HCT116 (cell line): ENCODE measurements at regions not wholly inside any gene's neighbourhood (a gene's known extent, or its start where the extent isn't known, plus 50 kb on each side); places are given as distances from the start of the nearest gene placed in this dataset.

Source experiments
- ATAC-seq: fragments of 200-7000 bp; cut with Tn5 transposase; 2 replicates; pipeline ENCODE4 v1.9.1; 2020; ENCODE audit warnings: mild to moderate bottlenecking, moderate library complexity
- BruUV-seq: library from RNA; stranded (reverse); fragments of 400-500 nt; replicated peaks from 2 replicates; lab custom pipeline; 2021; lab: Mats Ljungman, UMichigan
- CTCF ChIA-PET: fragments of 300-600 bp; sonication (Branson Sonifier 250); formaldehyde crosslinking; loops from one replicate; lab custom pipeline; 2021; ENCODE audit warnings: antibody characterized with exemption; lab: Charles Lee
- POLR2A ChIA-PET: fragments of 300-600, 350-600 bp; sonication (Branson Sonifier 250); formaldehyde crosslinking; loops from one replicate; lab custom pipeline; 2021; ENCODE audit warnings: antibody characterized with exemption; lab: Charles Lee
- RAD21 ChIA-PET, 2 experiments: fragments of 300-600 bp; sonication (Branson Sonifier 250); formaldehyde crosslinking; loops; one replicate each; lab custom pipeline; 2023; ENCODE audit warnings: low total read pairs in 2 of 2; ENCODE audit not compliant: uncharacterized antibody in 2 of 2, unreplicated experiment in 2 of 2, low non-redundant PET in 1 of 2; lab: Charles Lee
- DNase-seq: peaks from one replicate; pipeline ENCODE4 v3.0.0-alpha.2; 2010; ENCODE audit warnings: low read depth, low spot score
- H2AFZ ChIP-seq: fragments of 200-600 bp; shearing (Covaris generic), sonication (generic); 2 replicates; pipeline ENCODE4 v1.6.1; 2017; ENCODE audit warnings: low read depth, mixed run types, mixed read lengths, antibody characterized with exemption, low read length; ENCODE audit not compliant: poor library complexity, severe bottlenecking
- H3K27ac ChIP-seq: 2 replicates; pipeline ENCODE4 v1.5.1; 2012; ENCODE audit warnings: low read depth, low read length
- H3K27me3 ChIP-seq: fragments of 200-600 bp; sonication (generic); 2 replicates; pipeline ENCODE4 v1.6.1; 2016; ENCODE audit warnings: mixed run types, low read length, mixed read lengths; ENCODE audit not compliant: insufficient read depth
- H3K36me3 ChIP-seq, 2 experiments: fragments of 200-500 bp in 1 of 2; fragments of 200-600 bp in 1 of 2; sonication (Bioruptor generic) in 1 of 2; sonication (generic) in 1 of 2; 2 replicates each; pipeline versions ENCODE4 v1.5.1 to v1.6.1; 2014 to 2016; ENCODE audit warnings: low read length in 2 of 2, inconsistent platforms in 1 of 2, mixed read lengths in 1 of 2, mixed run types in 1 of 2; ENCODE audit not compliant: insufficient read depth in 2 of 2, control insufficient read depth in 1 of 2
- H3K4me1 ChIP-seq, 2 experiments: fragments of 200-600 bp in 1 of 2; sonication (generic) in 1 of 2; 2 replicates each; pipeline versions ENCODE4 v1.5.1 to v1.6.1; 2012 to 2017; ENCODE audit warnings: low read length in 2 of 2, inconsistent platforms in 1 of 2, mild to moderate bottlenecking in 1 of 2, mixed read lengths in 1 of 2, mixed run types in 1 of 2, moderate library complexity in 1 of 2; ENCODE audit not compliant: insufficient read depth in 2 of 2, control insufficient read depth in 1 of 2
- H3K4me2 ChIP-seq: fragments of 200-600 bp; sonication (generic); 2 replicates; pipeline ENCODE4 v1.6.1; 2017; ENCODE audit warnings: mixed run types, low read length, mixed read lengths
- H3K4me3 ChIP-seq, 2 experiments: fragments of 200-600 bp in 1 of 2; sonication (generic) in 1 of 2; replicated peaks in 1 of 2; 2 replicates each; pipeline ENCODE4 v1.5.1; 2011 to 2016; ENCODE audit warnings: low read length in 2 of 2, control low read depth in 1 of 2, low read depth in 1 of 2, mild to moderate bottlenecking in 1 of 2, mixed read lengths in 1 of 2, mixed run types in 1 of 2
- H3K79me2 ChIP-seq: fragments of 200-600 bp; sonication (generic); 2 replicates; pipeline ENCODE4 v1.6.1; 2017; ENCODE audit warnings: mild to moderate bottlenecking, mixed run types, low read length, moderate library complexity, mixed read lengths; ENCODE audit not compliant: insufficient read depth
- H3K9ac ChIP-seq: fragments of 200-600 bp; sonication (generic); 2 replicates; pipeline ENCODE4 v1.6.1; 2016; ENCODE audit warnings: low read length, mixed read lengths
- H3K9me2 ChIP-seq: fragments of 200-600 bp; sonication (generic), shearing (Covaris generic); 2 replicates; pipeline ENCODE4 v1.6.1; 2017; ENCODE audit warnings: mixed run types, mild to moderate bottlenecking, moderate library complexity; ENCODE audit not compliant: insufficient read depth
- H3K9me3 ChIP-seq, 2 experiments: fragments of 200-500 bp in 1 of 2; fragments of 200-600 bp in 1 of 2; sonication (Bioruptor generic) in 1 of 2; sonication (generic) in 1 of 2; 2 replicates each; pipeline ENCODE4 v1.6.1; 2014 to 2017; ENCODE audit warnings: low read length in 2 of 2, mixed read lengths in 2 of 2, inconsistent platforms in 1 of 2, low read depth in 1 of 2, mild to moderate bottlenecking in 1 of 2, mixed run types in 1 of 2, moderate library complexity in 1 of 2; ENCODE audit not compliant: control insufficient read depth in 1 of 2, insufficient read depth in 1 of 2
- H4K20me1 ChIP-seq: fragments of 200-600 bp; sonication (generic), shearing (Covaris generic); 2 replicates; pipeline ENCODE4 v1.6.1; 2017; ENCODE audit warnings: mixed run types, mild to moderate bottlenecking, moderate library complexity; ENCODE audit not compliant: insufficient read depth
- CBX3 ChIP-seq: IDR thresholded peaks from 2 replicates; pipeline ENCODE4 v1.6.1; 2012; ENCODE audit warnings: low read depth
- CEBPB ChIP-seq: IDR thresholded peaks from 2 replicates; pipeline ENCODE4 v1.6.1; 2012; ENCODE audit warnings: low read depth
- EGR1 ChIP-seq: IDR thresholded peaks from 2 replicates; pipeline ENCODE4 v1.6.1; 2012; ENCODE audit warnings: low read depth
- ELF1 ChIP-seq: IDR thresholded peaks from 2 replicates; pipeline ENCODE4 v1.6.1; 2012; ENCODE audit warnings: low read depth, borderline replicate concordance
- EZH2phosphoT487 ChIP-seq: fragments of 200-600 bp; IDR thresholded peaks from 2 replicates; pipeline ENCODE4 v1.6.1; 2018; ENCODE audit warnings: antibody characterized with exemption, borderline replicate concordance
- FOSL1 ChIP-seq: IDR thresholded peaks from 2 replicates; pipeline ENCODE4 v1.6.1; 2012; ENCODE audit warnings: low read depth
- JUND ChIP-seq: IDR thresholded peaks from 2 replicates; pipeline ENCODE4 v1.6.1; 2012
- POLR2AphosphoS5 ChIP-seq: IDR thresholded peaks from 2 replicates; pipeline ENCODE4 v1.6.1; 2011; ENCODE audit warnings: mild to moderate bottlenecking, low read depth, low read length, moderate library complexity
- RAD21 ChIP-seq: IDR thresholded peaks from 2 replicates; pipeline ENCODE4 v1.6.1; 2012; ENCODE audit warnings: low read depth, mild to moderate bottlenecking
- SIN3A ChIP-seq: IDR thresholded peaks from 2 replicates; pipeline ENCODE4 v1.6.1; 2012; ENCODE audit warnings: low read depth
- SP1 ChIP-seq: IDR thresholded peaks from 2 replicates; pipeline ENCODE4 v1.6.1; 2012; ENCODE audit warnings: low read depth
- SRF ChIP-seq: IDR thresholded peaks from 2 replicates; pipeline ENCODE4 v1.6.1; 2012; ENCODE audit warnings: low read depth
- YY1 ChIP-seq: IDR thresholded peaks from 2 replicates; pipeline ENCODE4 v1.6.1; 2011; ENCODE audit warnings: low read length, low read depth, moderate library complexity, mild to moderate bottlenecking; ENCODE audit not compliant: insufficient replicate concordance; ENCODE audit errors: extremely low read depth
- ZBTB33 ChIP-seq: IDR thresholded peaks from 2 replicates; pipeline ENCODE4 v1.6.1; 2011; ENCODE audit warnings: mild to moderate bottlenecking, low read length, moderate library complexity; ENCODE audit not compliant: insufficient replicate concordance; ENCODE audit errors: extremely low read depth
- ZFX ChIP-seq: fragments of 450-650 bp; IDR thresholded peaks from 2 replicates; pipeline ENCODE4 v1.6.1; 2017
- ZNF274 ChIP-seq: fragments of 200-500 bp; sonication (Bioruptor generic); IDR thresholded peaks from 2 replicates; pipeline ENCODE4 v1.6.1; 2014; ENCODE audit warnings: mild to moderate bottlenecking, low read depth, low read length, inconsistent platforms
- intact Hi-C: fragments of 100-400 bp; cut with micrococcal nuclease; formaldehyde crosslinking; loops from 2 replicates; pipeline ENCODE4 v1.10.0; 2022
- TF ChIP-seq, protein P1 (sequence below): IDR thresholded peaks from 2 replicates; pipeline ENCODE4 v1.6.1; 2012; ENCODE audit warnings: low read depth
- TF ChIP-seq, protein P2 (sequence below): IDR thresholded peaks from 2 replicates; pipeline ENCODE4 v1.6.1; 2012

DNA sequence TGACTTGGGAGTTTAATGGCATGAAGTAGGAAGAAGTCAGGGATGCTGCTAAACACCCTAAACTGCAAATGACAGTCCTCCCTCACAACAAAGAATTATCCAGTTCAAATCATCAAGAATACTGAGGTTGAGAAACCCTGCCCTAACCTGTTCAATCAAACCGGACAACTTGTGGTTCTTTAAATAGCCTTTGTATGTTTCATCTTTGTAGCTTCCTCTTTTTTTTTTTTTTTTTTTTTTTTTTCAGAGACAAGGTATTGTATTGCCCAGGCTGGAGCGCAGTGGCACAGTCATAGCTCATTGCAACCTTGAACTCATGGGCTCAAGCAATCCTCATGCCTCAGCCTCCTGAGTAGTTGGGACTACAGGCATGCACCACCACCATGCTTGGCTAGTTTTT lies 52.5 kb upstream of the TTC29 start:
- no peak for ATAC-seq
- CTCF ChIA-PET, result no interaction called here
- intact Hi-C loops, result no loop called here

More for the DNA sequence above, 52.5 kb upstream of the TTC29 start:
- no peaks in the 10 kb centered on the region for H3K9me2 ChIP-seq
- H3K4me1 ChIP-seq, result no peaks in the 10 kb centered on the region
- no peak overlapping the region for H2AFZ ChIP-seq
- no peaks in the 10 kb centered on the region for H3K79me2 ChIP-seq
- no peaks in the 10 kb centered on the region for H4K20me1 ChIP-seq
- H3K36me3 ChIP-seq, result no peaks in the 10 kb centered on the region
- TF ChIP-seq, protein P1, sequence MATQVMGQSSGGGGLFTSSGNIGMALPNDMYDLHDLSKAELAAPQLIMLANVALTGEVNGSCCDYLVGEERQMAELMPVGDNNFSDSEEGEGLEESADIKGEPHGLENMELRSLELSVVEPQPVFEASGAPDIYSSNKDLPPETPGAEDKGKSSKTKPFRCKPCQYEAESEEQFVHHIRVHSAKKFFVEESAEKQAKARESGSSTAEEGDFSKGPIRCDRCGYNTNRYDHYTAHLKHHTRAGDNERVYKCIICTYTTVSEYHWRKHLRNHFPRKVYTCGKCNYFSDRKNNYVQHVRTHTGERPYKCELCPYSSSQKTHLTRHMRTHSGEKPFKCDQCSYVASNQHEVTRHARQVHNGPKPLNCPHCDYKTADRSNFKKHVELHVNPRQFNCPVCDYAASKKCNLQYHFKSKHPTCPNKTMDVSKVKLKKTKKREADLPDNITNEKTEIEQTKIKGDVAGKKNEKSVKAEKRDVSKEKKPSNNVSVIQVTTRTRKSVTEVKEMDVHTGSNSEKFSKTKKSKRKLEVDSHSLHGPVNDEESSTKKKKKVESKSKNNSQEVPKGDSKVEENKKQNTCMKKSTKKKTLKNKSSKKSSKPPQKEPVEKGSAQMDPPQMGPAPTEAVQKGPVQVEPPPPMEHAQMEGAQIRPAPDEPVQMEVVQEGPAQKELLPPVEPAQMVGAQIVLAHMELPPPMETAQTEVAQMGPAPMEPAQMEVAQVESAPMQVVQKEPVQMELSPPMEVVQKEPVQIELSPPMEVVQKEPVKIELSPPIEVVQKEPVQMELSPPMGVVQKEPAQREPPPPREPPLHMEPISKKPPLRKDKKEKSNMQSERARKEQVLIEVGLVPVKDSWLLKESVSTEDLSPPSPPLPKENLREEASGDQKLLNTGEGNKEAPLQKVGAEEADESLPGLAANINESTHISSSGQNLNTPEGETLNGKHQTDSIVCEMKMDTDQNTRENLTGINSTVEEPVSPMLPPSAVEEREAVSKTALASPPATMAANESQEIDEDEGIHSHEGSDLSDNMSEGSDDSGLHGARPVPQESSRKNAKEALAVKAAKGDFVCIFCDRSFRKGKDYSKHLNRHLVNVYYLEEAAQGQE, result no peak
- TF ChIP-seq ZFX, result no peak
- TF ChIP-seq POLR2AphosphoS5, result no peak
- no peak for TF ChIP-seq SRF
- no peak for TF ChIP-seq YY1
- TF ChIP-seq EZH2phosphoT487, result no peak
- TF ChIP-seq, protein P2, sequence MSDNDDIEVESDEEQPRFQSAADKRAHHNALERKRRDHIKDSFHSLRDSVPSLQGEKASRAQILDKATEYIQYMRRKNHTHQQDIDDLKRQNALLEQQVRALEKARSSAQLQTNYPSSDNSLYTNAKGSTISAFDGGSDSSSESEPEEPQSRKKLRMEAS, result no peak
- TF ChIP-seq EGR1, result no peak
- no peak for TF ChIP-seq SIN3A
- TF ChIP-seq CEBPB, result no peak
- no peak for TF ChIP-seq ELF1
- no peak for TF ChIP-seq FOSL1
- TF ChIP-seq CBX3, result no peak
- TF ChIP-seq RAD21, result no peak
- TF ChIP-seq ZBTB33, result no peak
- TF ChIP-seq JUND, result no peak
- TF ChIP-seq ZNF274, result no peak
- TF ChIP-seq SP1, result no peak
- no peak overlapping the region for H3K4me3 ChIP-seq
- H3K4me2 ChIP-seq, result no peak overlapping the region
- ChIA-PET RAD21 (no interaction called here), POLR2A (interaction anchor here (0.6 kb wide), 1 partner anchor 130 kb away, joined by 3 read pairs; no protein-coding TSS in a partner anchor)
- H3K9ac ChIP-seq, result no peak overlapping the region
- no TSS peak for BruUV-seq
- no peak for DNase-seq
- no peaks in the 10 kb centered on the region for H3K9me3 ChIP-seq
- no peaks in the 10 kb centered on the region for H3K27me3 ChIP-seq
- H3K27ac ChIP-seq, result no peak overlapping the region
